C4-2B (cell line): ENCODE measurements at regions not wholly inside any gene's neighbourhood (a gene's known extent, or its start where the extent isn't known, plus 50 kb on each side); places are given as distances from the start of the nearest gene placed in this dataset.
"Not testable (repeated sequence)": the region's sequence is repeated elsewhere in the genome, so short reads cannot be mapped to it uniquely, and the experiment has no call there.

Source experiments
- H3K27ac ChIP-seq: fragments of 450-650 bp; 2 replicates; pipeline ENCODE4 v1.5.1; 2017
- CTCF ChIP-seq: fragments of 450-650 bp; conservative IDR thresholded peaks from 2 replicates; pipeline ENCODE4 v1.5.1; 2017; ENCODE audit warnings: mild to moderate bottlenecking
- ZFX ChIP-seq: fragments of 450-650 bp; IDR thresholded peaks from 2 replicates; pipeline ENCODE4 v1.6.1; 2017

GRCh38 chr4:77273412-77273811 is 116.4 kb downstream of the CCNG2 start:
- H3K27ac ChIP-seq, result no peak overlapping the region
- TF ChIP-seq CTCF (no peak), ZFX (no peak)

- not testable (repeated sequence) for H3K27ac ChIP-seq
Measured at GRCh38 chr4:77279114-77279513, 122.1 kb downstream of the CCNG2 start.

GRCh38 chr4:77282305-77282704 is 125.3 kb downstream of the CCNG2 start:
- no peak for TF ChIP-seq ZFX
- no peak for TF ChIP-seq CTCF
- no peak overlapping the region for H3K27ac ChIP-seq

- H3K27ac ChIP-seq, result no peak overlapping the region
- no peak for TF ChIP-seq ZFX
- no peak for TF ChIP-seq CTCF
Measured at GRCh38 chr4:77284036-77284435, 127.0 kb downstream of the CCNG2 start.

GRCh38 chr4:77286906-77287305 is 129.9 kb downstream of the CCNG2 start:
- TF ChIP-seq ZFX, result no peak
- no peak for TF ChIP-seq CTCF
- no peak overlapping the region for H3K27ac ChIP-seq

- TF ChIP-seq CTCF, result no peak
- TF ChIP-seq ZFX, result no peak
Measured at GRCh38 chr4:77293426-77293825, 136.4 kb downstream of the CCNG2 start.

GRCh38 chr4:77300996-77301395 is 144.0 kb downstream of the CCNG2 start:
- H3K27ac ChIP-seq, result not testable (repeated sequence)

More at GRCh38 chr4:77293426-77293825, 136.4 kb downstream of the CCNG2 start:
- H3K27ac ChIP-seq, result no peak overlapping the region

- no peak overlapping the region for H3K27ac ChIP-seq
- TF ChIP-seq ZFX (no peak), CTCF (0 out of 2 replicates have a peak, but pooled peaks have one; percentile 11)
Measured at GRCh38 chr4:77305766-77306165, 148.8 kb downstream of the CCNG2 start.

GRCh38 chr4:77306496-77306895 is 149.5 kb downstream of the CCNG2 start:
- TF ChIP-seq ZFX (no peak), CTCF (no peak)
- H3K27ac ChIP-seq, result no peak overlapping the region
